Gastrocnemius medialis (tissue), 4 donors: ENCODE measurements at regions not wholly inside any gene's neighbourhood (a gene's known extent, or its start where the extent isn't known, plus 50 kb on each side); places are given as distances from the start of the nearest gene placed in this dataset.

Experiments
- POLR2A ChIP-seq, 2 donors: fragments of 450-650 bp; IDR thresholded peaks; one replicate each; pipeline ENCODE4 v1.6.1; 2017; ENCODE audit warnings: antibody characterized with exemption in 2 of 2, mild to moderate bottlenecking in 2 of 2, moderate library complexity in 2 of 2
- TF ChIP-seq, protein P1 (sequence below), 5 experiments: fragments of 450-650 bp in 3 of 5; fragments of 200-600 bp in 2 of 5; sonication (generic) in 2 of 5; IDR thresholded peaks in 4 of 5; conservative IDR thresholded peaks in 1 of 5; 1 replicate in 4 of 5; 2 replicates in 1 of 5; pipeline ENCODE4 v1.5.1; 2016 to 2019; ENCODE audit warnings: antibody characterized with exemption in 5 of 5, mild to moderate bottlenecking in 3 of 5, moderate library complexity in 3 of 5

DNA sequence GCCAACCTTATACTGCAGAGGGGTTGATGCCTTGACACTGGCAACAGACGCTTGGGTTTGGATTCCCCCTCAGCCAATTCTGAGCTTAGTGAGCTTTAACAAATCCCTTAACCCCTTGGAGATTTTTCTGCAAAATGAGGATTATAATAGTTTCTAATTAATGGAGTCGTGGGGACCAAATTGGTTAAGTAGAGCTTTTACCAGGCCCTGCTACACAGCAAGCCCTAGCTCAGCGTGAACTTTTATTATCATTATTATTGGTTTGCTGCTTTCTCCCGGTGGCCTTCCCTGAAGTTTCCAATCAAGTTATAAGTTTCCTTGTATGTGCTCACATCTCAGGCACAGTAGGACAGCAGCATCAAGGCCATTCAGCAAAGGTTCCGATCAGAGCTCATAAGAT is 156.6 kb upstream of the GUCY1A2 start:
- TF ChIP-seq, protein P1, sequence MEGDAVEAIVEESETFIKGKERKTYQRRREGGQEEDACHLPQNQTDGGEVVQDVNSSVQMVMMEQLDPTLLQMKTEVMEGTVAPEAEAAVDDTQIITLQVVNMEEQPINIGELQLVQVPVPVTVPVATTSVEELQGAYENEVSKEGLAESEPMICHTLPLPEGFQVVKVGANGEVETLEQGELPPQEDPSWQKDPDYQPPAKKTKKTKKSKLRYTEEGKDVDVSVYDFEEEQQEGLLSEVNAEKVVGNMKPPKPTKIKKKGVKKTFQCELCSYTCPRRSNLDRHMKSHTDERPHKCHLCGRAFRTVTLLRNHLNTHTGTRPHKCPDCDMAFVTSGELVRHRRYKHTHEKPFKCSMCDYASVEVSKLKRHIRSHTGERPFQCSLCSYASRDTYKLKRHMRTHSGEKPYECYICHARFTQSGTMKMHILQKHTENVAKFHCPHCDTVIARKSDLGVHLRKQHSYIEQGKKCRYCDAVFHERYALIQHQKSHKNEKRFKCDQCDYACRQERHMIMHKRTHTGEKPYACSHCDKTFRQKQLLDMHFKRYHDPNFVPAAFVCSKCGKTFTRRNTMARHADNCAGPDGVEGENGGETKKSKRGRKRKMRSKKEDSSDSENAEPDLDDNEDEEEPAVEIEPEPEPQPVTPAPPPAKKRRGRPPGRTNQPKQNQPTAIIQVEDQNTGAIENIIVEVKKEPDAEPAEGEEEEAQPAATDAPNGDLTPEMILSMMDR (IDR thresholded peaks at IDR 0.05 in 4 of 5, conservative IDR thresholded peaks at IDR 0.05 in 1 of 5): no peak
- no peak for TF ChIP-seq POLR2A (IDR thresholded peaks at IDR 0.05)
